ENCODE measurements at regions not wholly inside any gene's neighbourhood (a gene's known extent, or its start where the extent isn't known, plus 50 kb on each side); places are given as distances from the start of the nearest gene placed in this dataset.

DNA sequence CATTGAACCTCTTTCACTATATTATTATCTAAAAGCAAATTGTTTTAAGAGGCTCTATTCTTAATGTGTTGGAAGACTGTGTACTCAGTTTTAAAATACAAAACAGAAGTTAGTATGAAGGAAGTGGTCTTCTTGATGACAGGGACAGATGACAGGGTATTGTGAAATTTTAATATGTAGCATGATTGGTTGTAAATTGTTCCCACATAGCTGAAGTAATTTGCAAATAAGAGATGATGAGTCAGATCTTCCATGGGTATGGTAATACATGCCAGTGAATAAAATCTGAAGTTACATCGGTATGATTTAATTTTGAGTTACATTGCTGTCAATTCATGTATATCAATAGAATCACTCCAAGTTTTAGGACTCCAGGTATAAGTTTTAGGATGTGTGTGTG lies 454.8 kb downstream of the AEBP2 start:
- TF ChIP-seq, protein P1, sequence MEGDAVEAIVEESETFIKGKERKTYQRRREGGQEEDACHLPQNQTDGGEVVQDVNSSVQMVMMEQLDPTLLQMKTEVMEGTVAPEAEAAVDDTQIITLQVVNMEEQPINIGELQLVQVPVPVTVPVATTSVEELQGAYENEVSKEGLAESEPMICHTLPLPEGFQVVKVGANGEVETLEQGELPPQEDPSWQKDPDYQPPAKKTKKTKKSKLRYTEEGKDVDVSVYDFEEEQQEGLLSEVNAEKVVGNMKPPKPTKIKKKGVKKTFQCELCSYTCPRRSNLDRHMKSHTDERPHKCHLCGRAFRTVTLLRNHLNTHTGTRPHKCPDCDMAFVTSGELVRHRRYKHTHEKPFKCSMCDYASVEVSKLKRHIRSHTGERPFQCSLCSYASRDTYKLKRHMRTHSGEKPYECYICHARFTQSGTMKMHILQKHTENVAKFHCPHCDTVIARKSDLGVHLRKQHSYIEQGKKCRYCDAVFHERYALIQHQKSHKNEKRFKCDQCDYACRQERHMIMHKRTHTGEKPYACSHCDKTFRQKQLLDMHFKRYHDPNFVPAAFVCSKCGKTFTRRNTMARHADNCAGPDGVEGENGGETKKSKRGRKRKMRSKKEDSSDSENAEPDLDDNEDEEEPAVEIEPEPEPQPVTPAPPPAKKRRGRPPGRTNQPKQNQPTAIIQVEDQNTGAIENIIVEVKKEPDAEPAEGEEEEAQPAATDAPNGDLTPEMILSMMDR (IDR thresholded peaks at IDR 0.05; ENCODE audit: low read depth, low read length, missing input control), result no peak
- TF ChIP-seq ZBTB33 (IDR thresholded peaks at IDR 0.05), result no peak
